ENCODE measurements at regions not wholly inside any gene's neighbourhood (a gene's known extent, or its start where the extent isn't known, plus 50 kb on each side); places are given as distances from the start of the nearest gene placed in this dataset.
"Not testable (repeated sequence)": the region's sequence is repeated elsewhere in the genome, so short reads cannot be mapped to it uniquely, and the experiment has no call there.

DNA sequence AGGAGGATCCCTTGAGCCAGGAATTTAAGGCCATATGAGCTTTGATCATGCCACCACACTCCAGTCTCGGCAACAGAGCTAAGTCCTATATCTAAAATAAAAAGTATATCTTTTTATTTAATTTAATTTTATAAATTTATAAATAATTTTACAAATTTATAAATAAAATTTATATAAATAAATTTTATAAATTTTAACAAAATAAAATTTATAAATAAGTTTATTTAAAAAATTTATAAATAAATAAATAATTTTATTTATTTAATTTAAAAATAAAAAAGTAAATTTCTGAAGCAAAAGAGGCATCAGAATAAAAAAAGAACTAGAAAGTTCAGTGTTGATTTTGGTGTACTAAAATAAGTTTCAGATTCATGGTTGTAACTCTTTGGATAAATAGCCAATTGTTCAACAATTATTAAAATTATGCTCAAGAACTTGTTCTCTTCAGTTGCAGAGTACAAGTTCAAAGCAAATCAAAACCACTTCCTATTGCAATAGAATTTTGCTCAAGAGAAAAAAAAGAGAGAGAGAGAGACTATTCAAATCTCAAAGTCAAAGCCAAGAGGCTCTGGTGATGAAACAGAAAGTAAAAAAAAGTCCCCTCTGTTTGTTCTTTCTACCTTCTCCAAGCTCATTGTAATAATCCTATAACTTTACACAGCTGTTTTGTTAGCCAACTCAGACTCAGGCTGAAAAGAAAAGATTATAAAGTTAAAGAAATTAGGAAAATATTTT is 547.5 kb upstream of the ADGRB3 start:
- DNase-seq (ENCODE audit: low read depth), result no peak
- TF ChIP-seq, protein P1, sequence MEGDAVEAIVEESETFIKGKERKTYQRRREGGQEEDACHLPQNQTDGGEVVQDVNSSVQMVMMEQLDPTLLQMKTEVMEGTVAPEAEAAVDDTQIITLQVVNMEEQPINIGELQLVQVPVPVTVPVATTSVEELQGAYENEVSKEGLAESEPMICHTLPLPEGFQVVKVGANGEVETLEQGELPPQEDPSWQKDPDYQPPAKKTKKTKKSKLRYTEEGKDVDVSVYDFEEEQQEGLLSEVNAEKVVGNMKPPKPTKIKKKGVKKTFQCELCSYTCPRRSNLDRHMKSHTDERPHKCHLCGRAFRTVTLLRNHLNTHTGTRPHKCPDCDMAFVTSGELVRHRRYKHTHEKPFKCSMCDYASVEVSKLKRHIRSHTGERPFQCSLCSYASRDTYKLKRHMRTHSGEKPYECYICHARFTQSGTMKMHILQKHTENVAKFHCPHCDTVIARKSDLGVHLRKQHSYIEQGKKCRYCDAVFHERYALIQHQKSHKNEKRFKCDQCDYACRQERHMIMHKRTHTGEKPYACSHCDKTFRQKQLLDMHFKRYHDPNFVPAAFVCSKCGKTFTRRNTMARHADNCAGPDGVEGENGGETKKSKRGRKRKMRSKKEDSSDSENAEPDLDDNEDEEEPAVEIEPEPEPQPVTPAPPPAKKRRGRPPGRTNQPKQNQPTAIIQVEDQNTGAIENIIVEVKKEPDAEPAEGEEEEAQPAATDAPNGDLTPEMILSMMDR (IDR thresholded peaks at IDR 0.05; ENCODE audit: control insufficient read depth, extremely low read depth, insufficient read depth), result no peak
- H3K4me3 ChIP-seq (ENCODE audit: low read depth, low read length), result no peak overlapping the region

DNA sequence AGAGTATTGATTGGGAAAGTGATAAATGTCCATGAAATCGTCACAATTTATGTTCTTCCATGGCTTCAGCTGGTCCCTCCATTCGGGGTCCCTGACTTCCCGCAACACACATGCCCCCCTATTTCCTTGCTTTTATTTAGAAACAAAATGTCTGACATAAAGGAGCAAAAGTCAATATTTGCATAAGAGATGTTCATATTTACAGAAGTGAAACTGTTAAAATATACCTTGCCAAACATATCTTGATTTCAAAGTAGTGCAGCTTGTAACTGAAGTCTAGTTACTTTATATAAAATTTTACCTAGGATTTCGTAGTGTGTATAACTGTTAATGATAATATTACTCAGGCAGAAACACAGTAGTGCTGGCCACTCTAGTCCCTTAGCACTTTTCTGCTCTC is 548.9 kb upstream of the ADGRB3 start:
- no peak for DNase-seq (ENCODE audit: low read depth)
- TF ChIP-seq, protein P1 (IDR thresholded peaks at IDR 0.05; ENCODE audit: control insufficient read depth, extremely low read depth, insufficient read depth), result no peak
- no peak overlapping the region for H3K4me3 ChIP-seq (ENCODE audit: low read depth, low read length)

DNA sequence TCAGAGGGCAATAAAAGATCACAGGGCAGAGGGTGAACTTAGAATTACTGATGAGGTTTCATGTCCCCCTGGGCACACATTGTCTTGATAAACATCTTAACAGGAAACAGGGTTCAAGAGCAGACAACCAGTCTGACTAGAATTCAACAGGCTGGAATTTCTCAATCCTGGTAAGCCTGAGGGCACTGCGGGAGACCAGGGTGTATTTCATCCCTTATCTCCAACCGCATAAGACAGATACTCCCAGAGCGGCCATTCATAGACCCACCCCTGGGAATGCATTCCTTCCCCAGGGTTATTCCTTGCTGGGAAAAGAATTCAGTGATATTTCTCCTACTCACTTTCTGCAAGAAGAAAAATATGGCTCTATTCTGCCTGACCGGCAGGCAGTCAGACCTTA is 549.5 kb upstream of the ADGRB3 start:
- not testable (repeated sequence) for DNase-seq (ENCODE audit: low read depth); H3K4me3 ChIP-seq (ENCODE audit: low read depth, low read length)

DNA sequence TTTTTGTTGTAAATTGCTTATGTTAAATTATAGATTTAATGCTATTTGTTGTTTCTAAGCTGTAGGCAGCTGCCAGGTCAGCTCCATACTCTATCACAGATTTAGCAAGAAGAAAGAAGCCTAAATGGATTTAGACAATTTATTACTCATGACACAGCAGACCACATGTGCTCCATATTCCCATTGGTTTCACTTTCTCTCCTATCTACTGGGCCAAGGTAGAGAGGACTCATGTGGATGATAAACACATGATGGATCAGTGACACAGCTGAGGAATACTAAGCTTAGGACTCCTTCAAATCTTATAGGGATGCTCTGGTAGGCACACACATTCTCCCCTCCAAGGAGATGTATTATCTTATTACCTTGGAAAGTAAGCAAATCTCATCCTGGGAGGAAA is 553.0 kb upstream of the ADGRB3 start:
- no peak overlapping the region for H3K4me3 ChIP-seq (ENCODE audit: low read depth, low read length)
- DNase-seq (ENCODE audit: low read depth), result no peak
- TF ChIP-seq, protein P1 (IDR thresholded peaks at IDR 0.05; ENCODE audit: control insufficient read depth, extremely low read depth, insufficient read depth), result no peak

DNA sequence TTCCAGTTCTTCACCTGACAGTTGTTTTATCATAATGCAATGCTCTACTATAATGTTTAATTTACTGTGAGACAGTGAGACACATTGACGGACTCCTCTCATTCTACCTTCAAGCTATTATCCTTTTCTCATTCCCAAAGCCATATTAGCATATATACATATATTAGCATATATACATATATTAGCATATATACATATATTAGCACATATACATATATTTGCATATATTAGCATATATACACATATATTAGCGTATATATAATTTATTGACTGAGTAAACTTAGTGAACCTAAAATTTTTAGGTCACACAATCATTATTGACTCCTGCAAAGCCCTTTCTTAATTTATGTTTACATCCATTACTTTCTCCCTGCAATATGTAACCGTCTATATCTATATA is 555.0 kb upstream of the ADGRB3 start:
- DNase-seq (ENCODE audit: low read depth), result no peak
- TF ChIP-seq, protein P1 (IDR thresholded peaks at IDR 0.05; ENCODE audit: control insufficient read depth, extremely low read depth, insufficient read depth), result no peak
- H3K4me3 ChIP-seq (ENCODE audit: low read depth, low read length), result no peak overlapping the region

DNA sequence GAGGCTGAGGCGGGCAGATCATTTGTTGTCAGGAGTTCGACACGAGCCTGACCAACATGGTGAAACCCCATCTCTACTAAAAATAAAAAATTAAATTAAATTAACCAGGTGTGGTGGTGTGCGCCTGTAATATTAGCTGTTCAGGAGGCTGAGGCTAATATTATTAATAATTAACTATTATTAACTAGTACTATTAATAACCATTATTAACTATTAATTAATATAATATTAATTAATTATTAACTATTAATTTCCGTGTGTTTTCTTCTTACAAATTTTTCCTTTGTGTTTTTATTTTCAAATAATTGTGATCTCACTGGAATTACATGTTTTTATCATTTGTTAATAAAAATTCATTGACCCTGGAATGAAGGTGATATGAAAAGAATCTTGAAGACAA is 557.4 kb upstream of the ADGRB3 start:
- DNase-seq (ENCODE audit: low read depth), result no peak
- no peak overlapping the region for H3K4me3 ChIP-seq (ENCODE audit: low read depth, low read length)
- TF ChIP-seq, protein P1 (IDR thresholded peaks at IDR 0.05; ENCODE audit: control insufficient read depth, extremely low read depth, insufficient read depth), result no peak

DNA sequence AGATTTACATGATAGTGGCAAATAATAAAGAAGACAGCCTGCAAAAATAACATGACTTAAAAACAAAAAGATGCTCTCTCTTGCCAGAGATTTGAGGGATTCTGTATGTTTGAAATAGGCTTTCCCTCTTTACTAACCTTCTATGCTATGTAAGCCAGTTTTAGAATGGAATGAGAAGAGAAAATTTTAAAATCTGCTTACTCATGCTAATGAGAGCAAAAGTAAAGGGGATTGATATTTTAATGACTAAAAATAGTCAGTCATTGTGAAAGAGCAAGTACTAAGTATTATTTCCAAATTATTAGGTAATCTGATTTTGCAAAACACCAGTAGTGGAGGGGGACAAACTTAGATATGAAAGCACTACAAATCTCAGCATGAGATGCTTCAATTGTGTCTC is 563.3 kb upstream of the ADGRB3 start:
- H3K4me3 ChIP-seq (ENCODE audit: low read depth, low read length), result no peak overlapping the region
- TF ChIP-seq, protein P1 (IDR thresholded peaks at IDR 0.05; ENCODE audit: control insufficient read depth, extremely low read depth, insufficient read depth), result no peak
- DNase-seq (ENCODE audit: low read depth), result no peak

All from LNCaP clone FGC (cell line).